ENCODE measurements at regions not wholly inside any gene's neighbourhood (a gene's known extent, or its start where the extent isn't known, plus 50 kb on each side); places are given as distances from the start of the nearest gene placed in this dataset.

GRCh38 chr4:52196606-52197130, 145.6 kb downstream of the SPATA18 start:
- TF ChIP-seq CTCF (IDR thresholded peaks at IDR 0.05) (no peak), POLR2A (IDR thresholded peaks at IDR 0.05) (no peak)
- intact Hi-C loops (cut with DNase I; ENCODE audit: low total_unique reads) = no loop called here
- no peaks in the 10 kb centered on the region for H3K36me3 ChIP-seq
- no peaks in the 10 kb centered on the region for H3K27me3 ChIP-seq
- no peaks in the 10 kb centered on the region for H3K9me3 ChIP-seq
- H3K4me1 ChIP-seq = no peaks in the 10 kb centered on the region
- no peak for DNase-seq
- no peak overlapping the region for H3K4me3 ChIP-seq
- H3K27ac ChIP-seq = no peak overlapping the region

GRCh38 chr4:52197306-52197705, 146.2 kb downstream of the SPATA18 start:
- Histone ChIP-seq H3K27ac (no peak overlapping the region), H3K36me3 (no peaks in the 10 kb centered on the region), H3K4me3 (no peak overlapping the region), H3K27me3 (no peaks in the 10 kb centered on the region), H3K9me3 (no peaks in the 10 kb centered on the region), H3K4me1 (no peaks in the 10 kb centered on the region)
- no peak for DNase-seq
- intact Hi-C loops (cut with DNase I; ENCODE audit: low total_unique reads) = no loop called here
- TF ChIP-seq CTCF (IDR thresholded peaks at IDR 0.05) (no peak), POLR2A (IDR thresholded peaks at IDR 0.05) (no peak)

- Histone ChIP-seq H3K4me1 (no peaks in the 10 kb centered on the region), H3K27ac (no peak overlapping the region), H3K9me3 (no peaks in the 10 kb centered on the region), H3K4me3 (no peak overlapping the region), H3K27me3 (no peaks in the 10 kb centered on the region), H3K36me3 (no peaks in the 10 kb centered on the region)
- TF ChIP-seq CTCF (IDR thresholded peaks at IDR 0.05) = no peak
- no peak for TF ChIP-seq POLR2A (IDR thresholded peaks at IDR 0.05)
- DNase-seq = no peak
- intact Hi-C loops (cut with DNase I; ENCODE audit: low total_unique reads) = no loop called here
Observed at GRCh38 chr4:52198294-52198693, 147.2 kb downstream of the SPATA18 start.

GRCh38 chr4:52199574-52200338, 148.7 kb downstream of the SPATA18 start:
- TF ChIP-seq POLR2A (IDR thresholded peaks at IDR 0.05) (no peak), CTCF (IDR thresholded peaks at IDR 0.05) (no peak)
- H3K4me3 ChIP-seq = no peak overlapping the region
- intact Hi-C loops (cut with DNase I; ENCODE audit: low total_unique reads) = no loop called here
- H3K36me3 ChIP-seq = no peaks in the 10 kb centered on the region
- H3K27ac ChIP-seq = no peak overlapping the region
- no peaks in the 10 kb centered on the region for H3K9me3 ChIP-seq
- no peaks in the 10 kb centered on the region for H3K4me1 ChIP-seq
- DNase-seq = no peak
- no peaks in the 10 kb centered on the region for H3K27me3 ChIP-seq

GRCh38 chr4:52200339-52200725, 149.2 kb downstream of the SPATA18 start:
- Histone ChIP-seq H3K4me3 (no peak overlapping the region), H3K27ac (no peak overlapping the region), H3K9me3 (no peaks in the 10 kb centered on the region), H3K27me3 (no peaks in the 10 kb centered on the region), H3K36me3 (no peaks in the 10 kb centered on the region), H3K4me1 (no peaks in the 10 kb centered on the region)
- intact Hi-C loops (cut with DNase I; ENCODE audit: low total_unique reads) = no loop called here
- no peak for DNase-seq
- TF ChIP-seq POLR2A (IDR thresholded peaks at IDR 0.05) = no peak
- TF ChIP-seq CTCF (IDR thresholded peaks at IDR 0.05) = no peak
